ENCODE measurements at regions not wholly inside any gene's neighbourhood (a gene's known extent, or its start where the extent isn't known, plus 50 kb on each side); places are given as distances from the start of the nearest gene placed in this dataset.

DNA sequence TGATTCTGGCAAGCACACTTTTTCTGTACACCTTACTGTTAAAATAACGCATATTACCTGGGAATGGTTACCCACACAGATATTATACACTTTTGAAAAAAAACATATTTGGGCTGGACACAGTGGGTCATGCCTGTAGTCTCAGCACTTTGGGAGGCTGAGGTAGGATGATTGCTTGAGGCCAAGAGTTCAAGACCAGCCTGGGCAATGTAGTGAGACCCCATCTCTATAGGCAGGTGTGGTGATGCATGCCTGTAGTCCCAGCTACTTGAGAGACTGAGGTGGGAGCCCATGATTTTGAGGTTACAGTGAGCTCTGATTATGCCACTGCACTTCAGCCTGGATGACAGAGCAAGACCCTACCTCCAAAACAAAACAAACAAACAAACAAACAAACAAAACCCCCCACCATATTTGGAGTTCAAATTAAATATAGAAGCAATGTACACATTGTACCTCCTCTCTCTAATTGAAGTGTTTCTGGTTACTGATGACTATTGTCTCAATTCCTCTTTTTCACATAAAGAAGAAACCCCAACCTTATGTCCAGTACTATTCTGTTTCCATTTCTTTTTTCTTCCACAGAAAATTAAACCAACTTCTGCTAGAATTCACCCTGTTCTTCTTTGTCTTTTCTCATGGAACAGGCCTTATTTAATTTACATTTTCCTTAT lies 152.6 kb upstream of the UMPS start:
- TF ChIP-seq CTCF (conservative IDR thresholded peaks at IDR 0.05) = no peak
- TF ChIP-seq ZFX (IDR thresholded peaks at IDR 0.05) = no peak

GRCh38 chr3:124579641-124580040 lies 150.6 kb upstream of the UMPS start:
- H3K27ac ChIP-seq = no peak overlapping the region
- TF ChIP-seq CTCF (conservative IDR thresholded peaks at IDR 0.05) = no peak
- TF ChIP-seq ZFX (IDR thresholded peaks at IDR 0.05) = no peak

More for the DNA sequence above, 152.6 kb upstream of the UMPS start:
- no peak overlapping the region for H3K27ac ChIP-seq

DNA sequence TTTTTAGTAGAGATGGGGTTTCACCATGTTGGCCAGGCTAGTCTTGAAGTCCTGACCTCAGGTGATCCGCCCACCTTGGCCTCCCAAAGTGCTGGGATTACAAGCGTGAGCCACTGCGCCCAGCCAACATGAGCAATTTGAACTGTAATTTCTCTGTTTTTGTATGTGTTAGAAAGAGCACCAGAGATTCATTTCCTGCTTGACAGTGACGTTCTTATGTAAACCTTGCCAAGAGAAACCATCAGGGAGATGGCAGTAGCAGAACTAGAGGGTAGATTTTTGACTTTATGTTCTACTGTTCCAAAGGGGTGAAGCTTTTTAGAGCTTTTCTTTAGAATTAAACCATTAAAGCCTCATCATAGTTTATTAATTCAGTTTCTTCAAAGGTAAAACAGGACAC lies 148.1 kb upstream of the UMPS start:
- H3K27ac ChIP-seq = no peak overlapping the region
- TF ChIP-seq CTCF (conservative IDR thresholded peaks at IDR 0.05) (no peak), ZFX (IDR thresholded peaks at IDR 0.05) (no peak)

DNA sequence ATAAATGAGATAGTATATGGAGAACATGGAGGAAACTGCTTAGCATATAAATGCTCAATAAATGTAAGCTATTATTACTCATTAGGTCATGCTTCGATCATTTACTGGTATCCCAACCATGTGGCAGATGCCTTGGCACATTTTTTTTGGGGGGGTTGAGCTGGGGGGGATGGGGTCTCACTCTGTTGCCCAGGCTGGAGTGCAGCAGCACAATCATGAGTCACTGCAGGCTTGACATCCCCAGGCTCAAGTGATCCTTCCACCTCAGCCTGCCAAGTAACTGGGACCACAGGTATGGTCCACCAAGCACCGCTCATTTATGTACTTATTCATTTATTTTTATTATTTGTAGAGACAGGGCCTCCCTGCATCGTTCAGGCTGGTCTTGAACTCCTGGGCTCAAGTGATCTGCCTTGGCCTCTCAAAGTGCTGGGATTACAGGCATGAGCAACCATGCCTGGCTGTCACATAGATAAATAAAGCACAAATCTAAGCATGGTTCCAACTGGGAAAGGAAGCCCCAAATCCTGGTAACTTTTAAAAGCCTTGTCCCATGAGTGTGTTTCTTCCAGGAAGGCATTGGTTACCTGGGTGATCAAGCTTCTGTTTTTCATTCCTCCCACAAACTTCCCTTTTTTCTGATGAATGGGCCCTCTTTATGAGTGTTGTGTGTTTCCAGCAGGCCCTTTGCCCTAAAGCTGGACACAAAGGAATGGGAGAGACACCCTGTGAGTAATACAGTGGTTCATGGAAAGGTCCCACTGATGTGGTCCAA lies 147.4 kb upstream of the UMPS start:
- TF ChIP-seq CTCF (conservative IDR thresholded peaks at IDR 0.05) (no peak), ZFX (IDR thresholded peaks at IDR 0.05) (no peak)
- no peak overlapping the region for H3K27ac ChIP-seq

DNA sequence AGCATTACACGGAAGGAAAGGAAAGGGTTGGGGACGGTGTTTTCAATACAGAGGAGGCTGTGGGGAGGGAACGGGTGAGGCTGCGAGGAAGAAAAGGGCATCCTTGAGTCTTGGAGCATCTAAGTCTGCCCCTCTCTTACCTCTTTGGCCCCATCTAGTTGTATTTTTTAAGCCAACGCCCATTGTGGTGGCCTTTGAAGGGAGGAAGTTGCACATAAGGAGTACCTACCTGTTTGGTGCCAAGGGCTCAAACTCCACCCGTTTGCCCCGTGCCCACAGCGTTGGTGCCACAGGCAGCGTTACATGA lies 146.1 kb upstream of the UMPS start:
- no peak overlapping the region for H3K27ac ChIP-seq
- TF ChIP-seq CTCF (conservative IDR thresholded peaks at IDR 0.05) = no peak
- no peak for TF ChIP-seq ZFX (IDR thresholded peaks at IDR 0.05)

DNA sequence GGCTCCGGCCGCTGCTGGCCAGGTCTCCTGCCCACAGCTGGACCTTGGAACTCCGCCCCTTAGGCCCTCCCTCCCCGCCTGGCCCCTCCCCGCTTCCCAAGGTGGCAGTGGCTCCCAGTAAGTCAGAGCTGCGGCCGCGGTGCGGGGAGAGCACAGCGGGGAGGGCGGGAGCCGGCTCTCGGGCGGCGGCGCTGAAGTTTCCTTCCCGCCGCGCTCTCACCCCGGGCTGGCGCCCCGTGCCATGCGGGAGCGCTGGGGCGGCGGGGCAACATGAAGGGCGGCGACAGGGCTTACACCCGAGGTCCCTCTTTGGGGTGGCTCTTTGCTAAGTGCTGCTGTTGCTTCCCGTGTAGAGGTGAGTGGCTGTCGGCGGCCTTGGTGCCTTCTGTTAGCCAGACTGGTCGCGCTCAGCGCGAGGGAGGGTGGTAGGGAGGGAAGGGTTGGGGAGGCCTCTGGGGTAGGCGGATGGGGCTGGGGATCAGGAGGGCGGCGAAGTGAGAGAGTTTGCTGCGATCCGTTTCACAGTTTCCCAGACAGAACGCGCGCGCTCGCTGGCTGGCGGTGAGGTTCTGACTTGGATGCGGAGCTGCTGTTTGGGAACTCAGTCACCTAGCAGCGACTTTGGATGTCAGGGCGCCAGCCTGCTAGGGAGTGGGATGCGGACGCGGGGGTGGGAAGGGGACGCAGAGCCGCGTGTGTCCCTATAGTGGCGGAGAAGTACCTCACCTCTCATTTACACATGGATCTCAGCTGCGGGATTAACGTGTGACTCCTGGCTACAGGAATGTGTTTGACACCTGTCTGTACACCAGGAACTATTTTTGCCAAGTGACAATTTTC lies 145.5 kb upstream of the UMPS start:
- H3K27ac ChIP-seq = no peak overlapping the region
- no peak for TF ChIP-seq ZFX (IDR thresholded peaks at IDR 0.05)
- TF ChIP-seq CTCF (conservative IDR thresholded peaks at IDR 0.05) = no peak
